IPS-NIHi7 (cell line): ENCODE measurements at regions not wholly inside any gene's neighbourhood (a gene's known extent, or its start where the extent isn't known, plus 50 kb on each side); places are given as distances from the start of the nearest gene placed in this dataset.
A peak's percentile ranks its signal among the peaks of the same experiment; 100 is the strongest.

Experiments used
- DNase-seq: peaks from one replicate; pipeline ENCODE4 v3.0.0; 2012; ENCODE audit warnings: mixed read lengths; ENCODE audit errors: extremely low spot score

DNA sequence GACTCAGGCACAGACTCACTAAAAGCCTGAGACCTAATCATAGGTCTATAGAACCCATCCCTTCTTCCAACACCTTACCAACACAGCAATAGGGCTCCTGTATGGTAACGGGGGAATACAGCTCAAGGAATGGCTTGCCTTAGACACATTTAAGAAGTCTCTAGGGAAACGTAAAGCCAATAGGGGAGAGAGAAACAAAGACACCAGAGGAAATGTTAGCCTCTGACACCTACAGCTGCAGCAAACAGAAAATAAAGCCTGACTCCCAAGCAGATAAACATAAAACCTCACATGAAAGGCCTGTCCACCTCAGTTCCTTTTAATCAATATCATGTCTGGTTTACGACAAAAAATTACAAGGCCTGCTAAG lies 51.1 kb upstream of the NCOA1 start:
- DNase-seq: no peak

DNA sequence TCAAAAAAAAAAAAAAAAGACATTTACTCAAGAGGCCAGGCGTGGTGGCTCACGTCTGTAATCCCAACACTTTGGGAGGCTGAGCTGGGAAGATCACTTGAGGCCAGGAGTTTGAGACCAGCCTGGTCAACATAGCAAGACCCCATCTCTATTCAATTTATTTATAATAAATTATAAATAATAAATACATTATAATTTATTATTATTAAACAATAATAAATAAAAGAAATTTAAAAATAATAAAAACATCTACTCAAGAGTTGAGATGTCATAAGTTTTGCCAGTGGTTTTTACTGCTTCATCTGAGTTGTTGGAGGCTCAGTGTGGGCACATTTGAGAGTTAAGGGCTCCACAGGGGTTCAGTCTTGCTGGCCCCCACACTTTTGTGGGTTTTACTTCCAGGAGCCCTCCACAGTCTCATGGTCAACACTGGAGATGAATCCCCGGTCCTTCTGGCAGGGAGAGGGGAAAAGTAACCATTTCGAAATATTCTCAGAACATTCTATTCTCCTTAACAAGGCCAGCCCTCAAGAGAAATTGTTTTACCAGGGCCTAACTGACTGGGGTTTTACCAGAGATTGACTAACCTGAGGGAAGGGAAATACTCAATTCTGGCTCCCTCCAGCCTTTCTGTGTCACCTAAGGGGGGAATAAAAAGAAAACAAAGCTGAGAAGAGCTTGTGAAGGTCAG lies 51.6 kb upstream of the NCOA1 start:
- no peak for DNase-seq

DNA sequence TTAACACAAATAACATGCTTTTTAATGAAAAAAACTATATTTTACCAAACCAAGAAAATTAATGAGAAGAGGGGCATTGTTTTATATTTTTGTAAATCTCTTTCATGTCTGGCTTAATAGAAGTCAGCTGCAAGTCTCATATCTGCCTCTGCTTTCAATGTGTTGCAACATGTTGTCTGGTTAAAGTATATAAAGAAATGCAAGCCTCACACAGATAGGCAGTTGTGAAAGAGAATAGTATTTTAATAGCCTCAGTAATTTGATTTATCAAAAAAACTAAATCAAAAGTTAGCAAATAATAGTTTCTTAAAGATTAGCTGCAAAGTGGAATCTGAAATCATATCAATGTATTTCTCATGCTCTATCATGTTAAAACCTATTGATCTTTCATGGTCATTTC lies 52.9 kb upstream of the NCOA1 start:
- no peak for DNase-seq

DNA sequence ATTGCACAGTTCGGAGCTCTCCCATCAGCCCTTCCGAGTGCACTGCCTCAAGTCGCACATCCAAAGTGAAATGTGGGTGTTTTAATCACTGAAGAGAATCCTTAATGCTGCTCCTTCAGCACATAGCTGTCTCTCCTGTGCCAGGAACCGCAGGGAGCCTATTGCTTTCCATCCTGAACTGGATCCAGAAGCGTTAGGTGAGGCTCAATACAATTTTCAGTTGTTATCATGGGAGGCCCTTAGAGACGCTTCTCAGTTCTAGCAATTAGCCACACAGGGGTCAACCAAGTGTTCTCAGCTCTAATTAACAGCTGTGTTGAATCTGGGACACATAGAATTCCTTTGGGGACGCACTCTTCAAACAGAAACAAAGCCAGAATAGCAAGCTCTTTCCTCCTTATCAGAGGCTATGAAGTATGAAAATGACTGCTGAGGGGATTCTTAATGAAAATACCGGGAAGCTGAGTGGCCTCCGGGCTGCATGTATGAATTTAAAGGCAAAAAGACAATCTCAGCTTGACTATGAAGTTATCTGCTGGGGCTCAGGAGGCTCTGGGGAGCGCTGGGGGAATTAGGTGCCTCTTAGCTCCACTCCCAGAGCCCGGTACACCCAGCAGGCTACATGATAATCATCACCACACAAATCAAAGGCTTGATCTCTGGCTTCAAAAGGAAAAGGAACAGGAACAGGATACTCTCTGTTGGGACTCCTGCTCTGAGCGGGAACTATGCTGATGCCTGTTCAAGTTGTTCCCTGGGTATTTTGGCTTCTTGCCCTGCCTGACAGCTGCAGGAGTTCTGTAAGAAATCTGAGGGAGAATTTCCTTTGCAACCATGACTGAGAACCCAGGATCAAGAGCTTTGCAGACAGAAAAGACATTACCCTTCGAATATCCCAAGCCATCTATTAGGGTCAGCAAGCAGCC lies 55.4 kb upstream of the NCOA1 start:
- no peak for DNase-seq

DNA sequence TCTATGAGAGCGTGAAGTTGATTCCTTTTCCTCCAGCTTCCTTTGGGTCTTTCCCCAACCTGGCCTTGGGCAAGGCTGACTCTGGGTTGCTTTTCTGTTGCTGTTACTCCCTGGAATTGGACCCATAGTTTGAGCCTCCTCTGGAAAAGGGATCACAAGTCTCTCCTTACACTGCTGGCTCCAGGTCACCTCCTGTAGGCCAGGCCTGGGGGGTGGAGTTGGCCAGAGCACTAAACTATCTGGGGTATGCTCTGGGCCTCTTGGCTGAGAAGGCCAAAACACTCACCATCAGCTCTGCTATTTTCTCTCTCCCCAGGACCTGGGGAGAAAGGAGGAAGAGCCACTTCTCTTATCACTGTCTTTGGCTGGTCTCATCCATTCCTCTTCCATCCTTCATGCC lies 56.5 kb upstream of the NCOA1 start:
- DNase-seq: no peak

DNA sequence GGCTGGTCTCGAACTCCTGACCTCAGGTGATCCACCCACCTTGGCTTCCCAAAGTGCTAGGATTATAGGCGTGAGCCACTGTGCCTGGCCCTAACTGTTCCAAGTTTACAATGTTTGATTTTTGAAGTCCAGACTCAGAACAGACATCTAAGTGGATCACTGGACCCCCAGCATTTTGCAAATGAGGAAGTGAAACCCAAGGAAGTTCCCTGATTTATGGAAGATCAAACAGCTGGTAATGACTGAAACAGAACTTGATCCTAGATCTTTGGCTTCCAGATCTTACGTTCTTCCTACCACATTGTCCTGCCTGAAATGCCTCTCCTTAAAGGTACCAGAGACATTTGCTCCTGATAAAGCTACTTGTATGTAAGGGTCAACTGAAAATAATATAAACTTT lies 58.3 kb upstream of the NCOA1 start:
- DNase-seq: no peak

DNA sequence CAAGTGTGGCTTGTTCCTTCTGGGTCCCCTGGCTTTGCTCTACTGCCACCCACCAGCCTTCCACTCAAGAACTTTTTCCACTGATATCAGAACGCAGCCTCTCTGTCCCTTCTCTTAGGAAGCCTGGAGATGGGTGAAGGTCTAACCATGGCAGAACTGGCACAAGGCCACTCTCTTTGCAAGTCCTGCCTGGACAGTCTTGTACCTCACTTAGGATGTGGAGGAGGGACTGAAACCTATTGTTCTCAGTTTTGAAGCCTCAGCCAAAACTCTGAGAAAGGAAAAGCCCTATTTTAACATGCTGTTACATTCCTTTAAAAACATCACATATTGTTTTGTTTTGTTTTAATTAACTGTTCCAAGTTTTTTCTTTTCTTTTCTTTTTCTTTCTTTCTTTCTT lies 58.9 kb upstream of the NCOA1 start:
- DNase-seq: no peak

DNA sequence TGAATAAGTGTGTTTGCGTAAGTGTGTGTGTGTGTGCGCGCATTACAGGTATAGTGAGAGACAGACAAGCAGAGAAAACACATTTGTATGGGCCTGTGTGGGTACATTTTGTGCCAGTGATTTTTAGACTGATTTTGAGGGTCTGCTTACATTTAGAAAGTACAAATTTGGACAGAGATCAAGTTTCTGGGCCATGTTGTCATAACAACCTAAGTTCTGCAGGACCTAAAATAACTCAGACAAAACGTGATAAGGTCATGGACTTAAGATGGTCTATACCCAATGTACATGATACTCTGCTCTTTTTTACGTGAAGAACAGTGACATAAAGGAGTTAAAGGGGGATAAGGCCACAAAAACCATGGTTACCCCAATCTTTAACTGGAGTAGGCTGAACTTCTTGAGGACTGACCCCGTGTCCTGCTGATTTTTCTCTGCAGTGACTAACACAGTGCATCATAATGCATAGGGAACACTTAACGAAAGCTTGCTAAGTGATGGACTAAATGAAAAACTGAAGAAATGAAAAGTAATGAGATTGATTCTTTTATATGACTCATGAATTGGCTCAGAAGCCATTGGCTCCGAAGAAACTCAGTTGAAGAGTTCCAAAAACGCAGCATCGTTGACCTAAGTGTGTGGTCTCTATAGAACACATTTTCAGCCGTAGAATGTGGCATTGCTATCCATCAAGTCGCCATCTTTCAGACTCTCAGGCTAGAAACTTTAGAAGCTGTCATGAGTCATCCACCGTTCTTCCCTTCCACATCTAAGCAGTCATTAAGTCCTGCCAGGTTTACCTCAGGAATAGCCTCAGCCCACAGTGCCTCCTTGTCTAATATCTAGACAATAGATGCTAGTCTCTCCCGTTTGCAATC lies 61.6 kb upstream of the NCOA1 start:
- DNase-seq: no peak

DNA sequence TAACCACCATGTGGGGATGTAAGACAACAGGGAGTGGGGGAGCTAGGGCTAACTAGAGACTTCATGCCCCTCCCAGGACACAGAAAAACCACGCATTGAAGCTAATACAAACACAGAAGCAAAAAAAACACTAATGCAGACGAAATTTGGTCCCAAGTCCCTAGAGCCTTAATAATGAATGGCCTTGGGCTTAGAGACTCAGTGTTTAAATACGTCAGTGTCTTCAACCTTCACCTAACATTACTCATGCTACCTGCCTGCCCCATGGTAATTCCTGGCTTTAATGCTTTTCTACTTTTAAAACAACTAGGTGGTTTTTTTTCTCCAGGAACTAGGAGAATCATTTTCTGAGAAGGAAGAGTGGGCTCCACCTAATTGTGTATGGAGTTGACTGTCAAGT lies 64.1 kb upstream of the ITSN2 start:
- no peak for DNase-seq

DNA sequence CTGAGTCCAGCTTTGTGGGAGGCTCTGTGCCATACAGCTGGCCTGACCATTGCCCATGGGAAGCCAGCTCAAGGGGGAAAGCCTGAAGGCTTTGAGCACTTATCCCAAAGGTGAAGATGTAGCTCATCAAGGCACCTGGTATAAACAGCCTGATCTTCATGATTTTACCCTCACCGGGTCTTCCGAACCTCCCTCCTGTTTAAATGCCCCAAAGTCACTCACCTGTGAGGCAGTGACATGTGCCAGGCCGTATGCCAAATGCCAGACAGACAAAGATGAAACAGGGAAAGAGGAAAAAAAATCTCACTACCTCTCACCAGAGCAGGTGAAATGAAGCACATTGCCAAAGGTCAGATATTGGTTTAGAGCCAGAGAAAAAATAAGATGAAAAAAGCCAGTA lies 62.8 kb upstream of the ITSN2 start:
- no peak for DNase-seq

DNA sequence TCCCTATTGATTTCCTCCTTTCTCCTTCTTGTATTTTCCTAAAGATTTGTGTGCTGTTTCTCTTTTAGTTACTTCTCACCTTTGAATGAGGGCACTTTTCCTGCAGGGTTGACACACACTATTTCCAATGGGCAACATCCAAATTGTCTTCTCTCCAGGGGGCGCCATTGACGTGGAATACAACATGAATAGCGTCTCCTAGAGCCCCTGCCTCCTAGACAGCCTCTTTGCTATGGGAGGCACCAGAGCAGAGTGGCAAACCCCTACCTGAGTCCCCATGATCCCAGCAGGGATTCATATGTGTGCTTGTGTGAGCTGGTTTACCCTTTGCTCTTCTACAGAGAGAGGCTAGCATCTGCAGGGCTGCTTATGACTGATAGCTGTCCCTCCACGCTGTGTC lies 61.3 kb upstream of the ITSN2 start:
- peak; percentile 72 for DNase-seq

DNA sequence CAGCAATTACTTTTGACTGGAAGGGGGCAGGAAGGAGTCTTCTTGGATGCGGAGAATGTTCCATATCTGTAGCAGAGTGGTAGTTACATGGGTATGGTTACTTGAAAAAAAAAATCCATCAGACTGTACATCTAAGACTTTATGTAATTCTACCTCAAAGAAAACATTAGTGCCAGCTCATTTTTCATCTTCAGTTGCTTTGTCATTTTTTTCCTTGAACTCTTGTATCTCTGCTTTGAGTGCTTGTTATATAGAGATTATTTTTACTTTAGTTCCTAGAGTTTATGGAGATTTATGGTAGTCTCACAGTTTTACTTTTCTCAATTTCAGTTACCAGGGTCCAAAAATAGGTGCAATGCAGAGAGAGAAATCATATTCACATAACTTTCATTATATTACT lies 60.0 kb upstream of the ITSN2 start:
- no peak for DNase-seq

DNA sequence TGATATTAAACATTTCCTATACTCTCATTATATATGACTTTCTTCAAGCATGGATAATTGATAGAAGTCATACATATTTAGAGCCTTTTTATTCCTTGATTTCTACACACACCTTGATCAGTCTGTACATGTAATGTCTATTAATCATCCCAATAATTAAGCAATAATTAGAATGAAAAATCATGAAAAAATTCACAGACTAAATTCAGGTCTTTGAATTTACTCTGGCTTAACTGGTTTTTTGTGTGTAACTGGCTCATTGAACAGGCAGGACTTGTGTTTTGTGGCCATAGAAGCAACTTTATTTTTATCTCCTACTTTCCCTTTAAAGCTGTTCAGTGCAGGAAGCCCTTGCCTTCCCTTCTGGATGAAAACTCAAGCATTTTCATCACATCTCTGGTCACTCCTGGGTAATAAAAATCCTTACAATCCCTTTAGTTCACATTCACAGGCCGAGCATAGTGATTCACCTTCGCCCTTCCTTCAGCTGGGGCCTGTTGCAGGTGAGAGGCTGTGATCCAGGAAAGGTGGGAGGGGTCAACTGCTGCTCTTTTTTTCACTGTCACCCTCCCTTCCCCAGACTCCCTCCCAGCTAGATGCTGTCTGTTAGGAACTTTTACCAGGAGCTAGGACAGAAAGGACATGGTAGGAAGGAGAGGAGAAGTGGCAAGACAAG lies 58.0 kb upstream of the ITSN2 start:
- peak; percentile 75 for DNase-seq

DNA sequence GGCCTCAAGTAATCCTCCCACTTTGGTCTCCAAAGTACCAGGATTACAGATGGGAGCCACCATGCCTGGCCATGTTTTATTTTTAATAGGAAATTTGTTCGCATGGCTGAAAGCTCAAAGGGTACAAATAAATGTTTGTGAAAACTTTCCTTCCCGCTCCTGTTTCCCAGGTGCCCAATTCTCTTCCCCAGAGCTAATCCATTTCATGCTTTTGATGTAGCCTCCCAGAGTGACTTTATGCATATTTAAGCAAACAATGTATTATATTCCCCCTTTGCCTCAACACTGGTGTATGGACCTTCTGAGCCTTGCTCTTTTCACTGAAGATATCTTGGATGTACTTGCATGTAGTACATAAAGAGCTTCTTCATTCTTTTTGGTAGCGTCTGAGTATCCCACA lies 52.5 kb upstream of the ITSN2 start:
- no peak for DNase-seq

DNA sequence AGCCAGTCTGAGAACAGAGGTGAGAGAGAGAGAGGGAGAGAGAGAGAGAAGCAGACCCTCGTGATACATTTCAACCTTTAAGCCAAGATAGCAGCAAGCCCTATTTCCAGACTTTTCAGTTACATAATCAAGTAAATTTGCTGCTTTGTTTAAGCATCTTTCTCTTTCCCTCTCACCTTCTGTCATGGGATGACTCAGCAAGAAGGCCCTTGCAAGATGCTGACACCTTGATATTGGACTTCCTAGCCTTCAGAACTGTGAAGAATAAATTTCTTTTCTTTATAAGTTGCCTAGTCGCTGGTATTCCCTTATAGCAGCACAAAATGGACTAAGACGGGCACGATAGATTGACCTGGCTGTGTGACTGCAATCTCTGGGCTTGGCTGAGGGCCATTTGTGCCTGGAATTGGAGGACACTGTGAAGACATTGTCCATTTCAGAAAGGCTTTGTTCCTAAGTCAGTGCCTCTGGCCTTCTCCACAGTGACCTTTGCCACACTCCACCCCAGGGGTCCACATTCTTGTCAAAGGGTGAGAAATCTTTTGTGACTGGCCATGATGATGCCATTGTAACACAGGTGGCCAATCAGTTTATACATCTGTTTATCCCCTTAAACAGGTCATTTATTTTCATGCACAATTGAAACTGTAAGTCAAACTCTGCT lies 51.3 kb upstream of the ITSN2 start:
- DNase-seq: no peak

DNA sequence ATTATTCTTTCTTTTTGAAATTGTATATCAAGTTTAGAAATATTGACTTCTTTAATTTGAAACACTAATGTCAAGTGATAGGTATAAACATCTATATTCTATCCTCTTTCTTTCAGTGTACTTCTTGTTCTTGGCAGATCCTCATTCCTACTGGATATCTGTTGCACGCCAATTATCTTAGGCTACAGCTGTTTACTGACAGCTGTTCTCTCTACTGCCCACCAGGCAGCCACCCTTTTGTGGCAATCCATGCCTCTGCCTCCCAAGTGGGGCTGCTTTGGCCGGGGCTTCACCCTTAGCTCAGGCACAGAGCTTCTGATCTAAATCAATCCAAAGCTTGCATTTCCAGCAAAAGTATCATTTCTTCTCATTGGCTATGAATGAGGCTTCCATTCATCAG lies 50.6 kb upstream of the ITSN2 start:
- DNase-seq: no peak

DNA sequence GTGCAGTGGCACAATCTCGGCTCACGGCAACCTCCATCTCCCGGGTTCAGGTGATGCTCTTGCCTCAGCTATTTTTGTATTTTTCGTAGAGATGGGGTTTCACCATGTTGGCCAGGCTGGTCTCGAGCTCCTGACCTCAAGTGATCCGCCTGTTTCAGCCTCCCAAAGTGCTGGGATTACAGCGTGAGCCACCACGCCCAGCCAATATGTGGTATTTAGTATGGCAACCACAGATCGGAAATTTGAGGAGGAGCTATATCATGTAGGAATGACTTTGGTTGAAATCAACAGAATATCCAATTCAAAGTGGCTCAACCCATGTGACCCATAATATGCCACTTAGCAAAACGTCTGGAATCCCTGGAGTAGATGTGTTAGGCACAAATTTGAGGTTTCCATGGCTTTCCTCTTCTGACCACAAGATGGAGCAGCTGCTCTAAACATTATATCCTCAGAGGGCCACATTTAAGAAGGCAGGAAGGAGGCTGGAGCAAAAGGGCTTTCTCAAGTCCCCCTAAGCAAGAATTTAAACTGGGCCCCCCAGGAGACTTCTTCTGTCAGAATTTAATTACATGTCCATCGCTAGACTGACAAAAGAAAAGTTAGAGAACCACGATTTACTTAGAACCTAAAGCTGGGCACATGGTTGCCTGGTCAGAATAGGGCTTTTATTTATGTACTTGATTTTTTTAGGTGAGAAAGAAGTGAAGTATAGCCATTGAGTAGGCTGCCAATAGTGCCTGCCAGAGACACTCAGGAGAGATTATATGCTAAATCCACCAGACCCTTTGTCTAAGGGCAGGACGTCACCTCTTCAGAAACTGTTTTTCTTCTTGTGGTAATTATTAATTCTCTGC lies 49.6 kb upstream of the ITSN2 start:
- DNase-seq: peak; percentile 79
